Ureter (tissue), 1 donor: ENCODE measurements at regions not wholly inside any gene's neighbourhood (a gene's known extent, or its start where the extent isn't known, plus 50 kb on each side); places are given as distances from the start of the nearest gene placed in this dataset.

Source experiments
- DNase-seq: peaks from one replicate; pipeline ENCODE4 v3.0.0-alpha.2; 2020; ENCODE audit warnings: low spot score
- donor health status: DM: yes; HTN: yes; CAD: no.

GRCh38 chr6:146865756-146866379 lies 267.1 kb downstream of the ADGB start:
- no peak for DNase-seq

- no peak for DNase-seq
Observed at GRCh38 chr6:146866731-146867414, 268.1 kb downstream of the ADGB start.

GRCh38 chr6:146868671-146869209 lies 270.0 kb downstream of the ADGB start:
- no peak for DNase-seq

- DNase-seq: no peak
Observed at GRCh38 chr6:146870760-146871159, 272.0 kb downstream of the ADGB start.

GRCh38 chr6:146871611-146872425 lies 273.0 kb downstream of the ADGB start:
- no peak for DNase-seq

- DNase-seq: no peak
Observed at GRCh38 chr6:146872426-146872785, 273.6 kb downstream of the ADGB start.

- DNase-seq: no peak
Observed at GRCh38 chr6:146874278-146875018, 275.7 kb downstream of the ADGB start.

GRCh38 chr6:146875927-146876270 lies 277.1 kb downstream of the ADGB start:
- no peak for DNase-seq

- no peak for DNase-seq
Observed at GRCh38 chr6:146876271-146877151, 277.7 kb downstream of the ADGB start.

GRCh38 chr6:146878168-146878951 lies 279.6 kb downstream of the ADGB start:
- peak; percentile 49 for DNase-seq

GRCh38 chr6:146878952-146879340 lies 280.2 kb downstream of the ADGB start:
- no peak for DNase-seq

GRCh38 chr6:146879406-146880117 lies 280.8 kb downstream of the ADGB start:
- no peak for DNase-seq

GRCh38 chr6:146881228-146882181 lies 282.7 kb downstream of the ADGB start:
- DNase-seq: no peak

- no peak for DNase-seq
Observed at GRCh38 chr6:146883640-146884531, 285.1 kb downstream of the ADGB start.

- DNase-seq: no peak
Observed at GRCh38 chr6:146884728-146885127, 286.0 kb downstream of the ADGB start.

GRCh38 chr6:146885708-146886457 lies 287.1 kb downstream of the ADGB start:
- no peak for DNase-seq
